GM12878 (cell line): ENCODE measurements at regions not wholly inside any gene's neighbourhood (a gene's known extent, or its start where the extent isn't known, plus 50 kb on each side); places are given as distances from the start of the nearest gene placed in this dataset.

Experiments used
- ATAC-seq: fragments of 200-7000 bp; cut with Tn5 transposase; 3 replicates; pipeline ENCODE4 v1.9.1; 2020; ENCODE audit warnings: mild to moderate bottlenecking, moderate library complexity
- BruUV-seq: library from RNA; stranded (reverse); fragments of 400-500 nt; replicated peaks from 2 replicates; lab custom pipeline; 2021; lab: Mats Ljungman, UMichigan
- CTCF ChIA-PET: fragments of 300-600 bp; sonication (Branson Sonifier 250); formaldehyde crosslinking; extraction: SDS; loops from one replicate; lab custom pipeline; 2021; ENCODE audit warnings: inconsistent platforms; lab: Yijun Ruan, JAX
- POLR2A ChIA-PET: fragments of 350-600 bp; formaldehyde crosslinking; extraction: SDS; loops from one replicate; lab custom pipeline; 2021; ENCODE audit warnings: inconsistent platforms; lab: Charles Lee
- RAD21 ChIA-PET: fragments of 300-600 bp; sonication (Branson Sonifier 250); formaldehyde crosslinking; loops from one replicate; lab custom pipeline; 2023; ENCODE audit warnings: antibody characterized with exemption; ENCODE audit not compliant: unreplicated experiment; lab: Charles Lee
- SMC1A ChIA-PET: fragments of 300-600 bp; sonication (Branson Sonifier 250); formaldehyde crosslinking; loops from one replicate; lab custom pipeline; 2023; ENCODE audit not compliant: unreplicated experiment, uncharacterized antibody; lab: Charles Lee
- DNase-seq: peaks from one replicate; pipeline ENCODE4 v3.0.0-alpha.2; 2011; ENCODE audit warnings: low read depth, low spot score
- FAIRE-seq: peaks from 3 replicates; lab custom pipeline; 2011; peaks lifted over from hg19 to GRCh38; lab: Jason Lieb, UNC
- H2AFZ ChIP-seq: 2 replicates; pipeline ENCODE4 v1.6.0; 2011; ENCODE audit warnings: low read depth, low read length, control low read depth; ENCODE audit not compliant: control insufficient read depth
- H3K27ac ChIP-seq: 2 replicates; pipeline ENCODE4 v1.5.1; 2011; ENCODE audit warnings: control low read depth; ENCODE audit not compliant: control insufficient read depth, insufficient read depth
- H3K27me3 ChIP-seq, 2 experiments: replicated peaks in 1 of 2; 2 replicates each; pipeline versions ENCODE4 v1.6.0 to v1.6.1; 2011; ENCODE audit warnings: low read length in 1 of 2; ENCODE audit not compliant: control insufficient read depth in 2 of 2, insufficient read depth in 2 of 2
- H3K36me3 ChIP-seq, 2 experiments: 2 replicates each; pipeline ENCODE4 v1.5.1; 2011; ENCODE audit warnings: low read length in 1 of 2; ENCODE audit not compliant: control insufficient read depth in 2 of 2, insufficient read depth in 2 of 2
- H3K4me1 ChIP-seq: 2 replicates; pipeline ENCODE4 v1.6.1; 2011; ENCODE audit warnings: mild to moderate bottlenecking, low read length, moderate library complexity, mixed read lengths; ENCODE audit not compliant: control insufficient read depth, insufficient read depth
- H3K4me2 ChIP-seq: 2 replicates; pipeline ENCODE4 v1.6.0; 2011; ENCODE audit warnings: control low read depth; ENCODE audit not compliant: control insufficient read depth, insufficient read depth
- H3K4me3 ChIP-seq: fragments of 200-600 bp; sonication (generic); 2 replicates; pipeline ENCODE4 v1.5.1; 2016
- H3K79me2 ChIP-seq: 2 replicates; pipeline ENCODE4 v1.6.0; 2011; ENCODE audit warnings: low read length; ENCODE audit not compliant: control insufficient read depth, insufficient read depth
- H3K9ac ChIP-seq: 2 replicates; pipeline ENCODE4 v1.8.0; 2011; ENCODE audit warnings: low read length, control low read depth, mixed read lengths; ENCODE audit not compliant: control insufficient read depth, insufficient read depth
- H3K9me3 ChIP-seq: replicated peaks from 3 replicates; pipeline ENCODE4 v1.5.1; 2011; ENCODE audit warnings: mild to moderate bottlenecking, low read length; ENCODE audit not compliant: control insufficient read depth, insufficient read depth
- H4K20me1 ChIP-seq: 2 replicates; pipeline ENCODE4 v1.6.0; 2011; ENCODE audit not compliant: control insufficient read depth, insufficient read depth
- BACH1 ChIP-seq: fragments of 450-650 bp; IDR thresholded peaks from 2 replicates; pipeline ENCODE4 v1.6.1; 2017; ENCODE audit warnings: mild to moderate bottlenecking, borderline replicate concordance
- BHLHE40 ChIP-seq, 2 experiments: fragments of 450-650 bp in 1 of 2; IDR thresholded peaks; 2 replicates each; pipeline ENCODE4 v1.6.1; 2011 to 2017; ENCODE audit warnings: low read depth in 2 of 2, borderline replicate concordance in 1 of 2, improper control_type of control experiment in 1 of 2, low read length in 1 of 2, mild to moderate bottlenecking in 1 of 2
- ETV6 ChIP-seq, 2 experiments: fragments of 450-650 bp in 1 of 2; IDR thresholded peaks in 1 of 2; conservative IDR thresholded peaks in 1 of 2; 2 replicates each; pipeline ENCODE4 v1.6.1; 2014; ENCODE audit warnings: antibody characterized with exemption in 1 of 2, borderline replicate concordance in 1 of 2, low read depth in 1 of 2, mild to moderate bottlenecking in 1 of 2, moderate library complexity in 1 of 2
- GATAD2B ChIP-seq: fragments of 450-650 bp; conservative IDR thresholded peaks from 2 replicates; pipeline ENCODE4 v1.6.1; 2017; ENCODE audit warnings: low read depth, mild to moderate bottlenecking, moderate library complexity
- LARP7 ChIP-seq: fragments of 450-650 bp; IDR thresholded peaks from 2 replicates; pipeline ENCODE4 v1.6.1; 2017; ENCODE audit warnings: mild to moderate bottlenecking
- MEF2A ChIP-seq: IDR thresholded peaks from 2 replicates; pipeline ENCODE4 v1.6.1; 2011; ENCODE audit warnings: low read depth, mild to moderate bottlenecking, low read length, moderate library complexity; ENCODE audit not compliant: insufficient read depth
- MEF2B ChIP-seq: fragments of 450-650 bp; IDR thresholded peaks from 2 replicates; pipeline ENCODE4 v1.6.1; 2018; ENCODE audit warnings: mild to moderate bottlenecking, moderate library complexity; ENCODE audit not compliant: partially characterized antibody, poor library complexity, severe bottlenecking
- MTA3 ChIP-seq: IDR thresholded peaks from 2 replicates; pipeline ENCODE4 v1.6.1; 2012; ENCODE audit warnings: low read length, inconsistent platforms, borderline replicate concordance
- SIX5 ChIP-seq: IDR thresholded peaks from 2 replicates; pipeline ENCODE4 v1.6.1; 2011; ENCODE audit warnings: mild to moderate bottlenecking, low read depth, low read length, moderate library complexity; ENCODE audit not compliant: severe bottlenecking
- SPI1 ChIP-seq: IDR thresholded peaks from 2 replicates; pipeline ENCODE4 v1.6.1; 2011; ENCODE audit warnings: low read depth, mild to moderate bottlenecking, low read length, moderate library complexity, borderline replicate concordance; ENCODE audit not compliant: insufficient read depth
- TBL1XR1 ChIP-seq: IDR thresholded peaks from 2 replicates; pipeline ENCODE4 v1.6.1; 2012; ENCODE audit warnings: low read depth, low read length, improper control_type of control experiment
- ZSCAN29 ChIP-seq: fragments of 450-650 bp; IDR thresholded peaks from 2 replicates; pipeline ENCODE4 v1.6.1; 2017; ENCODE audit warnings: mild to moderate bottlenecking, moderate library complexity
- WGBS: methylation state at CpG from one replicate; pipeline ENCODE4 v1.1.6; 2016; ENCODE audit warnings: low lambda C conversion rate; ENCODE audit not compliant: insufficient replicate concordance, insufficient coverage; ENCODE audit errors: missing lambda C conversion rate; 5-methylcytosine and 5-hydroxymethylcytosine counted together
- in situ Hi-C: fragments of 300-500 bp; cut with MboI; formaldehyde crosslinking; loops from 9 replicates; pipeline ENCODE4 v1.14.3; 2018; ENCODE audit warnings: mixed read lengths
- intact Hi-C: fragments of 100-400 bp; cut with micrococcal nuclease; formaldehyde crosslinking; loops from one replicate; pipeline ENCODE4 v1.14.2; 2022; ENCODE audit not compliant: unreplicated experiment
- TF ChIP-seq, protein P1 (sequence below): fragments of 450-650 bp; IDR thresholded peaks from 2 replicates; pipeline ENCODE4 v1.6.1; 2016; ENCODE audit warnings: mild to moderate bottlenecking

GRCh38 chr5:107294669-107295068 lies 376.1 kb downstream of the EFNA5 start:
- ChIA-PET POLR2A (no interaction called here), RAD21 (interaction anchor here (0.8 to 1.7 kb wide), 2 partner anchors 101 to 276 kb away, joined by 4 to 5 read pairs; no protein-coding TSS in a partner anchor), CTCF (no interaction called here), SMC1A (interaction anchor here (0.8 to 4.5 kb wide), 6 partner anchors 31 to 268 kb away, joined by 3 to 16 read pairs (median 3); no protein-coding TSS in a partner anchor)
- Histone ChIP-seq H3K79me2 (no peaks in the 10 kb centered on the region), H4K20me1 (no peaks in the 10 kb centered on the region), H3K4me2 (no peak overlapping the region), H3K27me3 (no peaks in the 10 kb centered on the region), H3K4me3 (no peak overlapping the region), H3K36me3 (no peaks in the 10 kb centered on the region), H3K4me1 (peaks cover 17% of the 10 kb centered on the region)
- no peak for FAIRE-seq
- no peak for DNase-seq
- WGBS, result 0% methylated on average over 1 of the region's 1 CpG
- intact Hi-C loops (loop anchor here (2.0 kb wide), 2 partner anchors 32 to 190 kb away; no protein-coding TSS in a partner anchor), in situ Hi-C loops (no loop called here)
- ATAC-seq, result peak; percentile 11
- TF ChIP-seq, protein P1, sequence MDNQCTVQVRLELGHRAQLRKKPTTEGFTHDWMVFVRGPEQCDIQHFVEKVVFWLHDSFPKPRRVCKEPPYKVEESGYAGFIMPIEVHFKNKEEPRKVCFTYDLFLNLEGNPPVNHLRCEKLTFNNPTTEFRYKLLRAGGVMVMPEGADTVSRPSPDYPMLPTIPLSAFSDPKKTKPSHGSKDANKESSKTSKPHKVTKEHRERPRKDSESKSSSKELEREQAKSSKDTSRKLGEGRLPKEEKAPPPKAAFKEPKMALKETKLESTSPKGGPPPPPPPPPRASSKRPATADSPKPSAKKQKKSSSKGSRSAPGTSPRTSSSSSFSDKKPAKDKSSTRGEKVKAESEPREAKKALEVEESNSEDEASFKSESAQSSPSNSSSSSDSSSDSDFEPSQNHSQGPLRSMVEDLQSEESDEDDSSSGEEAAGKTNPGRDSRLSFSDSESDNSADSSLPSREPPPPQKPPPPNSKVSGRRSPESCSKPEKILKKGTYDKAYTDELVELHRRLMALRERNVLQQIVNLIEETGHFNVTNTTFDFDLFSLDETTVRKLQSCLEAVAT, result 0 out of 2 replicates have a peak, but pooled peaks have one; percentile 1
- no peak for TF ChIP-seq SPI1
- TF ChIP-seq, all 136 proteins: peak for 1
- Histone ChIP-seq H2AFZ (no peak overlapping the region), H3K27ac (no peak overlapping the region), H3K9me3 (no peaks in the 10 kb centered on the region; the same call in 2 of the 3 replicates), H3K9ac (no peak overlapping the region)
- no TSS peak for BruUV-seq

GRCh38 chr5:107294211-107294550 lies 376.6 kb downstream of the EFNA5 start:
- ATAC-seq (peak; percentile 69), FAIRE-seq (no peak), DNase-seq (peak; percentile 66)
- peaks cover 20% of the 10 kb centered on the region for H3K4me1 ChIP-seq
- H3K9me3 ChIP-seq, result no peaks in the 10 kb centered on the region; the same call in 2 of the 3 replicates
- RAD21 ChIA-PET, result interaction anchor here (0.8 to 1.7 kb wide), 5 partner anchors 12 to 277 kb away, joined by 3 to 5 read pairs (median 3); no protein-coding TSS in a partner anchor
- CTCF ChIA-PET, result interaction anchor here (0.8 kb wide), 1 partner anchor 46 kb away, joined by 3 read pairs; no protein-coding TSS in a partner anchor
- BruUV-seq, result no TSS peak
- peak overlapping the region; percentile 72 for H3K4me2 ChIP-seq
- no peaks in the 10 kb centered on the region for H3K27me3 ChIP-seq
- H3K9ac ChIP-seq, result no peak overlapping the region
- H4K20me1 ChIP-seq, result no peaks in the 10 kb centered on the region
- no peaks in the 10 kb centered on the region for H3K36me3 ChIP-seq
- SMC1A ChIA-PET, result interaction anchor here (0.8 to 4.5 kb wide), 12 partner anchors 10 to 528 kb away, joined by 3 to 16 read pairs (median 3); no protein-coding TSS in a partner anchor
- H3K4me3 ChIP-seq, result no peak overlapping the region
- in situ Hi-C loops, result no loop called here
- POLR2A ChIA-PET, result no interaction called here
- no peak overlapping the region for H2AFZ ChIP-seq
- no peak overlapping the region for H3K27ac ChIP-seq
- intact Hi-C loops, result loop anchor here (2.0 kb wide), 2 partner anchors 31 to 189 kb away; no protein-coding TSS in a partner anchor
- no peaks in the 10 kb centered on the region for H3K79me2 ChIP-seq
- TF ChIP-seq, protein P1, result 0 out of 2 replicates have a peak, but pooled peaks have one; percentile 21
- TF ChIP-seq MEF2B, result peak; percentile 65
- no peak for TF ChIP-seq SIX5
- TF ChIP-seq GATAD2B, result peak; percentile 72
- no peak for TF ChIP-seq ZSCAN29
- TF ChIP-seq BACH1, result peak; percentile 87; the same call in 1 of the 2 replicates
- peak; percentile 60; the same call in 1 of the 2 replicates for TF ChIP-seq MEF2A
- 0 out of 2 replicates have a peak, but pooled peaks have one; percentile 28 for TF ChIP-seq TBL1XR1
- TF ChIP-seq LARP7, result no peak
- TF ChIP-seq ETV6 (conservative IDR thresholded peaks at IDR 0.05 in 1 of 2, IDR thresholded peaks at IDR 0.05 in 1 of 2; ENCODE audit: borderline replicate concordance in 1 of 2, low read depth in 1 of 2), result peak in 1 of 2 experiments; percentile 71; a peak in 1 of 4 replicates
- TF ChIP-seq BHLHE40 (IDR thresholded peaks at IDR 0.05; ENCODE audit: borderline replicate concordance in 1 of 2, low read depth in 2 of 2, low read length in 1 of 2), result peak in 1 of 2 experiments; percentile 55; a peak in 1 of 4 replicates
- peak; percentile 81 for TF ChIP-seq MTA3
